ENCODE measurements at regions not wholly inside any gene's neighbourhood (a gene's known extent, or its start where the extent isn't known, plus 50 kb on each side); places are given as distances from the start of the nearest gene placed in this dataset.

GRCh38 chr13:104854007-104854406 is 1681.5 kb downstream of the EFNB2 start:
- TF ChIP-seq CTCF (IDR thresholded peaks at IDR 0.05) (no peak), POLR2A (IDR thresholded peaks at IDR 0.05) (no peak)

All from lower leg skin (tissue), 3 donors.